ENCODE measurements at regions not wholly inside any gene's neighbourhood (a gene's known extent, or its start where the extent isn't known, plus 50 kb on each side); places are given as distances from the start of the nearest gene placed in this dataset.

DNA sequence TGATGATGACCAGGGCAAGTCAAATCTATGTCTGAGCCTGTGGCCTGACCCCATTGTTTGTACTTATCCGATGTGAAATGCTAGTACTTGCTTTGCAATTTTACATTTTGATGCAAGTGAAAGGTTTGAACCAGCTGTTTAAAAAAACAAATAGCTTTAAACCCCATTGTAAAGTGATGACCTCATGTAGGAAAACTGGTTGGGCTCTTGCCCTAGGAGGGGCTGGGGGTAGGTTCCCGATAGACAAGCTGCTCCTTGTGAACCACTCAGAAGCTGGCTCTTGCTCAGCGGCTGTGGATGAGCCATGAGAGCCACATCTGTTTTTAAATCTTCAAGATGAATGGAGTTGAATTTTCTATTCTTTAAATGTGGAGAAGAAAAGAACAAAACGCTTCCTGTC is 185.3 kb downstream of the WDR11 start:
- no peak for DNase-seq

GRCh38 chr10:121041499-121041898 is 190.3 kb downstream of the WDR11 start:
- no peak for DNase-seq

DNA sequence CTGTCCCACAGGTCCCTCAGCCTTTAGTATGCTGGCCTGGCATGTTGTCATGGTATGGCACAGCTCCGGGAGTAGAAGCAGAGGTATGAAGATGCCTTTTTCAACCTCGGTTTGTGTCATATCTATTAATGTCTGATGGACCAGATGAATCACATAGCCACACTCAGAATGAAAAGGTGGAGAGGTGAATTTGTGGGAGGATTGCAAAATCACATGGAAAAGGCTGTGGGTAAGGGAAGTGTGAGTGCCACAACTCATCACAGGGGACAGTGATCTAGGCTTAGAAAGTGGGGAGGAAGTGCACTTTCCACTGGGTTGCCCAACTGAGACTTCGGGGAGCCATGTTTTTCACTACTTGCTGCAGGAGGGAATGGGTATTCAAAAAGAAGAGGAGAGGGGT is 190.7 kb downstream of the WDR11 start:
- DNase-seq, result no peak

DNA sequence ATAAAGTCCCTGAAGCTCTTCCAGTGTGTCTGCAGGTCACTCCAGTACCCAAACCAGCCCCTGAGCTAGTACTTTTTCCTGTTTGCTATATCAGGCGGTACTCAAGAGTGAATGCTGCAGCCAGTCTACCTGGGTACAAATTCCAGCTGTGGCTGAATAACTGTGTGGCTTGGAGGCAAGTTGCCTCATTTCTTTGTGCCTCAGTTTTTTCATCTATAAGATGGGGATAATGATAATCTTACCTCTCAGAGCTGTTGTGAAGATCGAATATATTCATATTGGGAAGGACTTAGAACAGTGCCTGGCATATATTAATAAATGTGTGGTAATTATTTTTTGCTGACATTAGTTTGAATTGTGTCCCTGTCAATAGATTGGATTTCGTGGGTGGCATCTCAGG is 191.2 kb downstream of the WDR11 start:
- no peak for DNase-seq

- no peak for DNase-seq
These were observed 192.1 kb downstream of the WDR11 start for GRCh38 chr10:121043124-121043849.

DNA sequence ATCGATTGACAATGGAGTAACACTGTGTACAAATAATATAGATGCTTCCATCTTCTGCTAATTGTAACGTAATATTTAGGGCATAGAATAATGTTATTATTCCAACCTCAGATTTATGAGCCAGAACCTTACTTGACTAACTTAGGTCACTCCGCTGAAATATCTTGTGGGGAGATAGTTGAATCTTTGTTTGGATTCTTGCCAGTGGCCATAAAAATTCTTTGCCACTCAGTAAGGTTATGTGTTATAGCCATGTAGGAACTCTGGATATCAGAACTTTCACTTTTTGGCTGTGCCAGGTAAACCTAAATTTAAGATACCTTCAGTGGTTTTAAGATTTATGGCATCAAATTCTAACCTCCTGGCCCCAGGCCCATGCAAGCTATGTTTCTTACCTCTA is 197.6 kb downstream of the WDR11 start:
- DNase-seq, result no peak

DNA sequence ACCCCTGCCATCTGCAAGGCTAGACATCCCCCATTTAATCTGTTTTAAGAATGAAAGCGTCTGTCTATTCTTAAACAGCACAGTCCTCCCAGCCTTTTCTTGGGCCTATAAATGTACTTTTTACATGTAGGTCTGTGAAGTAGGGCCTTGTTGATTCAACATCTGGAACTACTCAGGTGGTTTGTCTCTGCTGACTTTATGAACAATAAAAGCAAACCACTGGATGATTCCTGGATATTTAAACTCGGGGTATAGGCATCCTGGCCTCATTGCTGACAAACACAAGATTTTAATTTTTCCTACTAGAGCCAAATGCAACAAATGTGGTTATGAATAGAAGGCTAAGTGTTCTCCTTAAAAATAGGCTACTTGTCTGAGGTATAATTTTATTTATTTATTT is 198.3 kb downstream of the WDR11 start:
- DNase-seq, result no peak

DNA sequence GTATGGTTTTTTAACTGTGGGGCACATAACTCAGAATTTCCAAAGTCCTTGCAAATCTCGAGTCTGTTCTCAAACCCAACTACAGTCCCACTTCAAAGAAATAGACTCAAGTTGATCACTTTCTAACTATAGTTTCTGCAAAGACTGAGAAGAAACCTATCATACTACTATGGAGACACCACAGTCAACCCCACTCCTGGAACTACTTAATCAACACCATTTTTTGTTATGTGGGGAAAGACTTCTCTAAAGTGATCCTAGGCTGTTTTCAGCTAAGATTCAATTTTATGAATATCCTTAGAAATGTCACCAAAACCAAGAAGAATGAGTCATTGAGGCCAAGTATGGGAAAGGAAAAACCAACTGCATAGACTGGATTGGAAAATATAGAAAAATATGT is 198.8 kb downstream of the WDR11 start:
- DNase-seq, result no peak

DNA sequence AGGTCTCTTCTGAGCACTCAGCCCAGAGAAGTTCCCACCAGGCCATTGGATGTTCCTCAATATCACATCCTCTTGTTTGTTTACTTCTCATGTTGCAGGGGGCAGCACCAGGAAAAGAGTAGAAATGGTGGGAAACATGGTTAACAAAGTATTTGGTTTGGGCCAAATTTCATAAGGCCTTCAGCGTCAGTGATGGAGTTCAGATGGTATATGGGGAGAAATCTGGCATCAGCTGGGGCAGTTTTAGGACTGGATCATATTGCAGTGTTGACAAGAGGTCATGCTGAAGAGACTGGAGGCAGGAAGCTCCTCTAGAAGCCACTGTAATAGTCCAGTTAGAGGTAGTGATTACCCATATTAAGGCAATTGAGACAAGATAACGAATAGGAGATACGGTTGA is 200.0 kb downstream of the WDR11 start:
- DNase-seq, result no peak

DNA sequence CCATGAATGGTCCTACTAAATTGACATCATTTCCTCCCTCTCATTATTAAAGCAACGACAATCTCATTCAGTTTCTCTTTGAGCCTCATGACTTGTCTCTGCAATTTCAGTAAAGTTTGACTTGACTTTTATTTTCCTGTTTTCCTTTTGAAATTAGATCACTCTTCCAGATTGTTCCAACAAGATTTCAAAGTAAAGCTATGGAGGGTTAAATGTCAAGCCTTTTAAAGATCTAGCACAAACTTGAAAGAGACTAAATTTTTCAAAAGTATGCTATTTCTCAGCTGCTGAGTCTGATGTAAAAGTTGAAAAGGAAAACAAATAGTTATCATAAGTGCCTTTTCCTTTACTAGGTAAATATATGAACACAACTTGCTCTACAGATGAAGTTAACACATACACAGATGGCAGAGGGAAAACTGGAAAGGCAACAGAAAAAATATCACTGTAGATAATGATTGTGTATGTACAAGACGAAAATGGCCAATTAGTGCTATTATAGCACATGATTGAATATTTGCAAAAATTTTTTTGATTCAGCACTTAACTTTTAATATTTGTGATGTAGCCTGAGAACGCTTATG is 200.6 kb downstream of the WDR11 start:
- DNase-seq, result no peak

GRCh38 chr10:121053151-121053550 is 202.0 kb downstream of the WDR11 start:
- DNase-seq, result no peak

DNA sequence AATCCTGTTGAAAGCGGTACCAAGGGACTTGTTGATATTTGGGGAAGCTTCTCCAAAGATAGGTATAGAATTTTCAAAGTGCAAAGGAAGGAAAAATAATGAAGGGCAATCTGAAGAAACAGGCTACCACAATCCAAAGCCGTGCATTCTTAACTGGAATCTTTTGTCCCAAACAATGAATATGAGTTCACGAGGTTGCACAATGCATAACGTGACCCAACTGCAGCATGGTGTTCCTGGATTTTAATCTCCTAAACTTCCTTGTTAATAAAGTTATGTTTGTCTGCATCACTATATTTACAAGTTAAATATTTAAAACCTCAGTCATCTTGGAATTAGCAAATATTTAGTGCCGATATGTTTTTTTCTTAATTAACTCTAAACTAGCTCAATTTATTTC is 203.7 kb downstream of the WDR11 start:
- DNase-seq, result no peak

DNA sequence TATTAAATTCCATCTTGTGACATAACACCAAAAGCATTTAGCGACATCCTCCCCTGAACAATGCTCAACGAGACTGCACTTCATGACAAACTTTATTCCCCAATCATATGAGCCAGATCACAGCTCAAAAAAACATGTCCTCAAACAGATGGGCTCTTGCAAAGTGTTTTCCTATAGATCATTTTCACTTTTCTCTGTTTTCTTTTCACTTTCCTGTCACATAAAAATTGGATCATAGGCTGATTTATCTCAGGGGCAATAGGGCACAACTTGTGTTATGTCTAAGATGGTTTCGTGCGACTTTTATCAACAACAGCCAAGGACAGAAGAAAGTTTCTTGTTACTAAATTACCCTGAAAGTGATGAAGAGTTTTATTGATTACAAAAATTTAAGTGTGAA is 206.1 kb downstream of the WDR11 start:
- DNase-seq, result no peak

DNA sequence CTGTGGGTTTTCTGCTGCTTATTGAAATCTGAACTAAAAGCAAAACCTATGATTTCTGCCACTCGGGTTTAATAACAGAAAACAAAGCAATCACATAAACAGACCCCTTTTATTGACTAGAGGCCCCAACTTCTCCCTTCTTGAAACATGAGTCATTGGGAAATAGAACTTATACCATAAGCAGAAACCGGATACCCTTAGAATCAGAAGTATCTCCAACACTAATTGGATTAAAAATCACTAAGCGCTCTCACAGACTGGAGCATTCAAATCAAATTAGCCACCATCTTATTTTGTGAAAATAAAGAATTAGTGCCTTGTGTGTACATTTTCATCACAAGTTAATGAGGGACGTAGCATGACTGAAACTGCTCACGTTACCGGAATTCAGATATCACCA is 206.9 kb downstream of the WDR11 start:
- no peak for DNase-seq

- no peak for DNase-seq
These were observed 208.2 kb downstream of the WDR11 start for GRCh38 chr10:121059351-121059750.

DNA sequence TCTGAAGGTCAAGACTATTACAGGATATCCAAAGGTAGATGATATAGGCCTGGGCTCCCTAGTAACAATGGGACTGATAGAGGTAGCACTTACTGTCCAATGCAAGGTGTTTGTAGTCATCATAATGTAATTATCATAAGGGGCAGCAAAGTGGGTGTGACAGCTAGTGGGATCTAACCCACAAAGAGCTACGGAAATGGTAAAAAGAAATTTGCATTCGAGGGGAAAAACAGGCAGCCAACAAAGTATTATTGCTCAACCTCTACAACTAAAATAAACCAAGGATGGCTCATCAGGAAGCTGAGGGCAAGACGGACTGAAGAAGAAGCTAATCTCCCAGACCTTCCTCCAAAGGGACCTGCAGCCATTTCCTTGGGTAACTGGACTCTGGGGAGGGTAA is 211.0 kb downstream of the WDR11 start:
- no peak for DNase-seq

DNA sequence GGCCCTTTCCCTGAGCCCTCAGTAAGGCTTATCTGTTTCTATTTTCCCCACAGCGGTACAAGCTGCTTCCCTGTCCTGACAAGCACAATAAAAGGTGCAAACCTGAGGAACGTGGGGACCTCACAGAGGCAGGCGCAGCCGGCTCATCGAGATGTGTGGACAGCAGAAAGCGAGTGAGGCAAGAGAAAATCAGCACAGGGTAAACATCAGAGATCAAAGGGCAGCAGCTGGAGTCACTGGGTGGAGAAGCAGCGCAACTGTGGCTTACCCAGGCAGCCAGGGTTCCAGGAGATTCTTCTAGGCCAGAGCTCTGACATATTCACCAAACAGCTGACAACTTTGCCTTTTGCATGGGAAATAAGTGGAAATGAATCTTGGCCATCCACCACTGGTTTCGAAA is 212.6 kb downstream of the WDR11 start:
- no peak for DNase-seq

GRCh38 chr10:121064491-121064890 is 213.3 kb downstream of the WDR11 start:
- no peak for DNase-seq

GRCh38 chr10:121065330-121065729 is 214.2 kb downstream of the WDR11 start:
- no peak for DNase-seq

DNA sequence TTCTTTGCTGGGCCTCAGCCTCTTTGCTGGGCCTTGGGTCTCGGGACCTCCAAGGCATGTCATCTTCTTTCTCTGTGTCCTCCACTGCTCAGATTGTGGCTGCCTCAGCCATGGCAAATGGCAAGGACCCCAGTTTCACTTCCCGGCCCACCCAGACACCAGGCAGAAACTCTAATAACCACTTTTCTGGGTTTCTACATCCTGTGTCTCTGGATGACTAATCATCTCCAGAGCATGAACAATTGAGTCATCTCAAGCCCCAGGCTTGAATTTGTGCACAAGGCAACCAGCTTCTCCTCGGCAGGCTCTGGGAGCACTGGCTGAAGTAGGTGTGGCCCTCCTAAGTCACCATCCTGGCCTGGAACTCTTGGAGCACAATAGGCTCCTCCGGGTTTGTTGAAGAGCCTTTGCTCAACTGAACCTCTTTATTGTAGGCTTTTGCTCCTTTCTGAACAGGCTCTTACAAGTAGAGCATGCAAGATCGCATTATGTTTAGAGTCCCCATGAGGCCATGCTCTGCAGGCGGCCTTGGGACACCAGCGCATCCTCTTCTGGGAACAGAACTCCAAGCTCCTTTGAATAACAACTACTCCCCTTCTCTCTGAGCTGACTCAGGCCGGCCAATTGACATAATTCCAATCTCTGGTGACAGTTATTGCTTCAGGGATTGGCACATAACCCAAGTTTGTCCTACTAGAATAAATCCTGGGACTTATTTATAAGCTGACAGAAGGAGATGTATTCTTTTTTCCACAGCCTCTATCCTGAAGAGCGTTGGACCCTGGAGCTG is 218.1 kb downstream of the WDR11 start:
- no peak for DNase-seq

- DNase-seq, result no peak
These were observed 219.3 kb downstream of the WDR11 start for GRCh38 chr10:121070275-121071070.

DNA sequence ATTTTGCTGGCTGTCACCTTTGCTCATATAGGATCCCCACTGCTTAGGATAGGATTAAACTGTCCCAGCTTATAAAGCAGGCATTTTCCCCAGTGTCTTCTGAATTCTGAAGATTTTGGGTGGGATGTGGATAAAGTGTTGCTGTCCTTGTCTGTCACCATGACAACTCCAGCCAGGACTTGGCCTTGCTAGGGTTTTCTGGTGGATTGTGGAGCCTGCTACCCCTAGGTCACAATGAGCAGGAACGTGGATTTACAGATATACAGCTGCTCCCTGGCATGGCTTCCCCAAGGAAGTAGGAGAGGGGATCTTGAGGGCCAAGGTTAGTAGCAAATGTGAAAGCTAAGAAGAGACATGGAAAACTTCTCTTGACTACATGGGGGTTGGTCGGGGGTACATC is 220.7 kb downstream of the WDR11 start:
- DNase-seq, result no peak

DNA sequence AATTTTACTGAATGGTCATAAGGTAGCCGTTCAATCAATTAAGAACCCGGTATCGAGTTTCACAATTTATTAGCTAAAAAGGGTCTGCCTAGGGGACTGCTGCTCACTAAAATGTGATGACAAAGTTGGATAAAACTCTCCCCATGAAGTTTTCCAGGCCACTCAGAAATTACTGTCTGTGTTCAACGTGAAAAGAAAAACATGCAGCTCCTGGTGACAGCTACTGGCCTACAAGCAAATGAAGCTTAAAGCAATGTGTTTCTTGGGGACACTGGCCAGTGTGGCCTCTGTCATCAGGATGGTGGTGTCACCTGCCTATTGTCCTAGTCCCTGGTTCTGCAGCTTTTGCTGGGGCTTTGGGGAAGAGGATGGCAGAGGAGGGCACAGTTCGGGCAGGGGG is 222.6 kb downstream of the WDR11 start:
- DNase-seq, result no peak
